A549 (cell line): ENCODE measurements at regions not wholly inside any gene's neighbourhood (a gene's known extent, or its start where the extent isn't known, plus 50 kb on each side); places are given as distances from the start of the nearest gene placed in this dataset.

Experiments
- ATAC-seq, 2 experiments: fragments of 200-7000 bp in 1 of 2; fragments of >200 bp in 1 of 2; cut with Nextera tagmentation in 1 of 2; cut with Tn5 transposase in 1 of 2; 3 replicates each; pipeline versions ENCODE4 v1.8.0 to v1.9.1; 2018 to 2020; ENCODE audit warnings: mild to moderate bottlenecking in 1 of 2, moderate library complexity in 1 of 2
- CTCF ChIA-PET: fragments of 300-600 bp; sonication (Branson Sonifier 250); formaldehyde crosslinking; extraction: SDS; loops from one replicate; lab custom pipeline; 2021; ENCODE audit warnings: antibody characterized with exemption, inconsistent platforms; lab: Yijun Ruan, JAX
- POLR2A ChIA-PET: fragments of 350-600 bp; formaldehyde crosslinking; extraction: SDS; loops from one replicate; lab custom pipeline; 2021; ENCODE audit warnings: antibody characterized with exemption, inconsistent platforms; lab: Yijun Ruan, JAX
- DNase-seq, 2 experiments: peaks; one replicate each; pipeline versions ENCODE4 v3.0.0 to v3.0.0-alpha.2; 2011 to 2016; ENCODE audit warnings: low read depth in 1 of 2, low spot score in 1 of 2
- FAIRE-seq: peaks from 2 replicates; lab custom pipeline; 2011; peaks lifted over from hg19 to GRCh38; lab: Jason Lieb, UNC
- H3K27ac ChIP-seq, 2 experiments: fragments of >200 bp; sonication (Bioruptor Twin); formaldehyde crosslinking; 3 replicates each; pipeline ENCODE4 v1.5.1; 2016 to 2017
- H3K4me1 ChIP-seq: fragments of >200 bp; sonication (Bioruptor Twin); formaldehyde crosslinking; 3 replicates; pipeline ENCODE4 v1.6.1; 2016
- H3K4me2 ChIP-seq: fragments of >200 bp; sonication (Bioruptor Twin); formaldehyde crosslinking; 3 replicates; pipeline ENCODE4 v1.6.1; 2016
- H3K4me3 ChIP-seq: fragments of >200 bp; sonication (Bioruptor Twin); formaldehyde crosslinking; 3 replicates; pipeline ENCODE4 v1.5.1; 2016
- H3K9me3 ChIP-seq: fragments of >200 bp; sonication (Bioruptor Twin); formaldehyde crosslinking; 3 replicates; pipeline ENCODE4 v1.6.1; 2016
- CBX2 ChIP-seq: fragments of 200-600 bp; sonication (generic); IDR thresholded peaks from 2 replicates; pipeline ENCODE4 v1.6.1; 2016; ENCODE audit warnings: low read depth, mild to moderate bottlenecking, borderline replicate concordance
- E2F6 ChIP-seq: IDR thresholded peaks from 2 replicates; pipeline ENCODE4 v1.6.1; 2012; ENCODE audit warnings: low read depth, borderline replicate concordance
- EHMT2 ChIP-seq: fragments of 200-600 bp; sonication (generic); IDR thresholded peaks from 2 replicates; pipeline ENCODE4 v1.6.1; 2016; ENCODE audit warnings: antibody characterized with exemption, low read depth, mild to moderate bottlenecking, moderate library complexity
- ELK1 ChIP-seq: fragments of 150-350 bp; IDR thresholded peaks from 2 replicates; pipeline ENCODE4 v1.6.1; 2014; ENCODE audit warnings: low read depth, mild to moderate bottlenecking, low read length
- EP300 ChIP-seq, 2 experiments: fragments of >200 bp; sonication (Bioruptor Twin); formaldehyde crosslinking; IDR thresholded peaks; 2 replicates in 1 of 2; 3 replicates in 1 of 2; pipeline ENCODE4 v1.6.1; 2016 to 2017
- ESRRA ChIP-seq: fragments of 150-350 bp; IDR thresholded peaks from 2 replicates; pipeline ENCODE4 v1.6.1; 2014; ENCODE audit warnings: mild to moderate bottlenecking, low read length, borderline replicate concordance
- FOXS1 ChIP-seq: fragments of 250-450 bp; sonication (Bioruptor Pico); IDR thresholded peaks from 2 replicates; pipeline ENCODE4 v1.5.0; 2020; ENCODE audit warnings: mild to moderate bottlenecking, moderate library complexity
- HDAC2 ChIP-seq: fragments of 200-600 bp; sonication (generic); IDR thresholded peaks from 2 replicates; pipeline ENCODE4 v1.6.1; 2016
- HOXA7 ChIP-seq: fragments of 250-450 bp; sonication (Bioruptor Pico); IDR thresholded peaks from 2 replicates; pipeline ENCODE4 v1.5.0; 2020; ENCODE audit warnings: mild to moderate bottlenecking, moderate library complexity
- JUN ChIP-seq, 2 experiments: fragments of >200 bp; sonication (Bioruptor Twin); formaldehyde crosslinking; IDR thresholded peaks; 2 replicates in 1 of 2; 3 replicates in 1 of 2; pipeline ENCODE4 v1.6.1; 2016 to 2017
- MAFK ChIP-seq: fragments of 450-650 bp; IDR thresholded peaks from 2 replicates; pipeline ENCODE4 v1.6.1; 2014; ENCODE audit not compliant: partially characterized antibody
- MAX ChIP-seq: IDR thresholded peaks from 2 replicates; pipeline ENCODE4 v1.6.1; 2012
- MYC ChIP-seq: IDR thresholded peaks from 2 replicates; pipeline ENCODE4 v1.6.1; 2012; ENCODE audit warnings: mild to moderate bottlenecking, inconsistent platforms, low read length, improper control_type of control experiment, borderline replicate concordance
- NFE2L2 ChIP-seq: fragments of 150-350 bp; conservative IDR thresholded peaks from 2 replicates; pipeline ENCODE4 v1.6.1; 2014; ENCODE audit warnings: low read length
- NPAS2 ChIP-seq: fragments of 250-450 bp; sonication (Bioruptor Pico); IDR thresholded peaks from 2 replicates; pipeline ENCODE4 v1.8.0; 2022; ENCODE audit warnings: mild to moderate bottlenecking, moderate library complexity, borderline replicate concordance
- PBX3 ChIP-seq: IDR thresholded peaks from 2 replicates; pipeline ENCODE4 v1.6.1; 2012
- PHF8 ChIP-seq: fragments of 200-600 bp; sonication (generic); IDR thresholded peaks from 2 replicates; pipeline ENCODE4 v1.6.1; 2016; ENCODE audit warnings: low read depth, mild to moderate bottlenecking, antibody characterized with exemption, moderate library complexity, borderline replicate concordance
- RAD21 ChIP-seq, 2 experiments: fragments of >200 bp in 1 of 2; sonication (Bioruptor Twin) in 1 of 2; formaldehyde crosslinking in 1 of 2; IDR thresholded peaks in 1 of 2; conservative IDR thresholded peaks in 1 of 2; 2 replicates in 1 of 2; 3 replicates in 1 of 2; pipeline ENCODE4 v1.6.1; 2012 to 2018; ENCODE audit warnings: inconsistent platforms in 1 of 2
- RFX5 ChIP-seq: fragments of 450-650 bp; IDR thresholded peaks from 2 replicates; pipeline ENCODE4 v1.7.1; 2014; ENCODE audit warnings: antibody characterized with exemption, mild to moderate bottlenecking, moderate library complexity
- RNF2 ChIP-seq: fragments of 200-600 bp; sonication (generic); IDR thresholded peaks from 2 replicates; pipeline ENCODE4 v1.6.1; 2016; ENCODE audit warnings: low read depth, mild to moderate bottlenecking, antibody characterized with exemption, moderate library complexity, borderline replicate concordance
- USF2 ChIP-seq: fragments of 450-650 bp; IDR thresholded peaks from 2 replicates; pipeline ENCODE4 v1.6.1; 2014; ENCODE audit warnings: antibody characterized with exemption
- ZFP36 ChIP-seq: fragments of 450-650 bp; IDR thresholded peaks from 2 replicates; pipeline ENCODE4 v1.6.1; 2014; ENCODE audit warnings: borderline replicate concordance; ENCODE audit not compliant: partially characterized antibody
- ZSCAN20 ChIP-seq: fragments of 250-450 bp; sonication (Bioruptor Pico); IDR thresholded peaks from 2 replicates; pipeline ENCODE4 v1.8.0; 2022; ENCODE audit warnings: mild to moderate bottlenecking, moderate library complexity
- WGBS: methylation state at CpG from one replicate; pipeline ENCODE4 v1.1.6; 2017; ENCODE audit errors: missing lambda C conversion rate; 5-methylcytosine and 5-hydroxymethylcytosine counted together

DNA sequence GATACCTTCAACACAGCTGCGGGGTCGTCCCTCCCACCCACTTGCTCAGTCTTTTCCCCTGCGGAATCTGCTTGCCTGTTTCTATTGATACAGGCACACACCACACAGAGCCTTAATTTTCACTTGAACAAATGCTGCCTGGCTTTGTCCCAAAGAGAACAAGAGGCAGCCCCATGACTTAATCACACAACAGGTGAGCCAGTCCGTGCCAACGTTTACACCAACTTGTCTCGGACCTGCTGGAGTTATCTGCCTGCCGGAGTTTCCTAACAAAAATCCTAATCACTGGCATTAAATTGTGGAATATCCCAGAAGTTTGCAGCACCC lies 186.8 kb upstream of the RREB1 start (continued):
- no peak for TF ChIP-seq ESRRA

DNA sequence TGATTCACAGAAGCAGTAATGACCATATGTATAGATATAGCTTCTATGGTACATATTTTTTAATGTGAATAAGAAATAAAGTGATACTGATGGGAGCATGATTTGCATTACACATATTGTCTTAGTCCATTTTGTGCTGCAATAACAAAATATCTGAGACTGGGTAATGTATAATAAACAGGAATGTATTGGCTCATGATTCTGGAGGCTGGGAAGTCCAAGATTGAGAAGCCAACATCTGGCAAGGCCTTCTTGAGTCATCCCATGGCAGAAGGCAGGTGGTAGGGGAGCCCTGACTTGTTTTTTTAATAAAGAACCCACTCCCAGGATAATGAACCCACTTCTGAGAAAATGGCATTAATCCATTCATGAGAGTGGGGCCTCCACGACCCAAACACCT lies 185.6 kb upstream of the RREB1 start:
- FAIRE-seq (no peak), DNase-seq (no peak), ATAC-seq (no peak)
- CTCF ChIA-PET: no interaction called here
- Histone ChIP-seq H3K27ac (no peak overlapping the region), H3K4me1 (no peaks in the 10 kb centered on the region), H3K4me2 (no peak overlapping the region), H3K4me3 (no peak overlapping the region)
- POLR2A ChIA-PET: no interaction called here
- WGBS: 7% methylated on average over 1 of the region's 1 CpG
- TF ChIP-seq E2F6 (no peak), NFE2L2 (no peak), JUN (IDR thresholded peaks at IDR 0.05) (no peak), EHMT2 (no peak), RFX5 (no peak), ESRRA (no peak), RAD21 (conservative IDR thresholded peaks at IDR 0.05 in 1 of 2, IDR thresholded peaks at IDR 0.05 in 1 of 2) (no peak), HOXA7 (no peak), MYC (no peak), HDAC2 (no peak), PBX3 (no peak), CBX2 (no peak), RNF2 (no peak), ELK1 (no peak), EP300 (IDR thresholded peaks at IDR 0.05) (no peak), PHF8 (no peak)
- TF ChIP-seq, all 56 proteins: peak for 0
- no peaks in the 10 kb centered on the region for H3K9me3 ChIP-seq

DNA sequence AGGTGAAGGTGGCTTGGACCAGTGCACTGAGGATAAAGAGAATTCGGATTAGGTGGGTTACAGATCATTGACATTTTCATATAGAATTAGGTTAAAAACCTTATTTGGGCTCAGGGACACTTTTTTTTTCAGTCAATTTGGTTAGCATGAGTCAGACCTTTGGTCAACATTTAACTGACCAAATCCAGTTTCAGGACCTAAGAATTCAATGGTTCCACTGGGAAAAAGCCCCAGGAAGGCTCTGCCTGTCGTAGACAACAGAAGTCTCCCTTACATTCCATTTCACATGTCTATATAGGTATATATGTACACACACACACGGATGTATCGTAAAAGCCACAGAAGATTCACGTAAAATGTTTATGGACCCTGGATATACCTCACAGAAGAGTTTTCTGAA lies 184.2 kb upstream of the RREB1 start:
- H3K27ac ChIP-seq: no peak overlapping the region
- H3K4me3 ChIP-seq: no peak overlapping the region
- no peaks in the 10 kb centered on the region for H3K4me1 ChIP-seq
- DNase-seq (no peak), ATAC-seq (no peak), FAIRE-seq (no peak)
- 55% methylated on average over 5 of the region's 5 CpGs for WGBS
- H3K4me2 ChIP-seq: no peak overlapping the region
- CTCF ChIA-PET: interaction anchor here (1.3 to 1.4 kb wide), 2 partner anchors 14 to 147 kb away, joined by 3 read pairs; no protein-coding TSS in a partner anchor
- TF ChIP-seq HOXA7: no peak
- no peak for TF ChIP-seq ESRRA
- no peak for TF ChIP-seq USF2
- TF ChIP-seq NPAS2 (CRISPR knock-in tag): no peak
- no peak for TF ChIP-seq ZFP36
- no peaks in the 10 kb centered on the region for H3K9me3 ChIP-seq
- POLR2A ChIA-PET: no interaction called here

DNA sequence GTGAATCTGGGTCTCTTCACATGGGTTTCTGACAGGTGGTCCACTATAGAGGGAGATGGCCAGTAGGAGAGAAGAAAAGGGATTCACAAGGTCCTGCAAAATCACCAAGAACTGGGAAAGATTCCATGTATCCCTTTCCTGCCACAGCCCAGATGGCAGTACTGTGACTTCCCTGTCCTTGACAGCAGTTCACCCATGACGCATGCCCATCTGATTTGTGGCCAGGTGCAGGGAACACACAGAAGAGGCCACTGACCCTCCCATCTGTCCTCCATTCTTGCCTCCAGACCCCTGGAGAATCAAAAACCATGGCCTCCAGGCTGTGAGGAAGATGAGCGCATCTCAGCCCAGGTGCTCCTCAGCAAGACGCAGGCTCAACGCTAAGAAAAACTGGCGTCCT lies 183.1 kb upstream of the RREB1 start:
- no peak overlapping the region for H3K27ac ChIP-seq
- DNase-seq (no peak), FAIRE-seq (no peak), ATAC-seq (no peak)
- CTCF ChIA-PET: interaction anchor here (1.4 kb wide), 1 partner anchor 149 kb away, joined by 3 read pairs; no protein-coding TSS in a partner anchor
- no peaks in the 10 kb centered on the region for H3K9me3 ChIP-seq
- POLR2A ChIA-PET: no interaction called here
- H3K4me1 ChIP-seq: no peaks in the 10 kb centered on the region
- no peak for TF ChIP-seq MAX
- no peak for TF ChIP-seq FOXS1 (CRISPR knock-in tag)
- no peak for TF ChIP-seq ZSCAN20
- TF ChIP-seq MAFK: no peak
- no peak overlapping the region for H3K4me2 ChIP-seq
- 85% methylated on average over 5 of the region's 5 CpGs for WGBS
- no peak overlapping the region for H3K4me3 ChIP-seq
